Gastrocnemius medialis (tissue), 4 donors: ENCODE measurements at regions not wholly inside any gene's neighbourhood (a gene's known extent, or its start where the extent isn't known, plus 50 kb on each side); places are given as distances from the start of the nearest gene placed in this dataset.

Experiments
- ATAC-seq, 2 donors: fragments of 150-250 bp; one replicate each; pipeline ENCODE4 v1.9.1; 2016
- DNase-seq, 2 donors: peaks; one replicate each; pipeline ENCODE4 v3.0.0-alpha.2; 2019
- H3K27ac ChIP-seq, 4 donors: fragments of 200-600 bp; sonication (generic); 1 replicate in 1 of 4; 2 replicates in 3 of 4; pipeline ENCODE4 v1.5.1; 2016 to 2018; ENCODE audit warnings: mild to moderate bottlenecking in 2 of 4, moderate library complexity in 1 of 4
- H3K27me3 ChIP-seq, 3 donors: fragments of 200-600 bp; sonication (generic) in 2 of 3; 1 replicate in 1 of 3; 2 replicates in 2 of 3; pipeline versions ENCODE4 v1.5.1 to v1.6.0; 2016 to 2019; ENCODE audit warnings: mild to moderate bottlenecking in 1 of 3, moderate library complexity in 1 of 3
- H3K36me3 ChIP-seq, 2 donors: fragments of 200-600 bp; sonication (generic) in 1 of 2; one replicate each; pipeline ENCODE4 v1.5.1; 2017 to 2018
- H3K4me1 ChIP-seq, 2 donors: fragments of 200-600 bp; sonication (generic) in 1 of 2; one replicate each; pipeline ENCODE4 v1.5.1; 2016 to 2017; ENCODE audit warnings: mild to moderate bottlenecking in 2 of 2
- H3K4me3 ChIP-seq, 4 donors: fragments of 200-600 bp; sonication (generic) in 3 of 4; 1 replicate in 1 of 4; 2 replicates in 3 of 4; pipeline ENCODE4 v1.5.1; 2016 to 2019; ENCODE audit warnings: mild to moderate bottlenecking in 2 of 4
- H3K9me3 ChIP-seq, 3 donors: fragments of 200-600 bp; sonication (generic) in 2 of 3; 1 replicate in 1 of 3; 2 replicates in 2 of 3; pipeline ENCODE4 v1.5.1; 2016 to 2019
- CTCF ChIP-seq, 5 experiments: fragments of 450-650 bp in 3 of 5; fragments of 200-600 bp in 2 of 5; sonication (generic) in 2 of 5; IDR thresholded peaks in 4 of 5; conservative IDR thresholded peaks in 1 of 5; 1 replicate in 4 of 5; 2 replicates in 1 of 5; pipeline ENCODE4 v1.5.1; 2016 to 2019; ENCODE audit warnings: antibody characterized with exemption in 5 of 5, mild to moderate bottlenecking in 3 of 5, moderate library complexity in 3 of 5
- POLR2A ChIP-seq, 2 donors: fragments of 450-650 bp; IDR thresholded peaks; one replicate each; pipeline ENCODE4 v1.6.1; 2017; ENCODE audit warnings: antibody characterized with exemption in 2 of 2, mild to moderate bottlenecking in 2 of 2, moderate library complexity in 2 of 2
- in situ Hi-C, 4 donors: fragments of 200-750 bp; cut with MboI; loops; one replicate each; pipeline versions ENCODE4 v1.15.0 to v1.8.0; 2017; ENCODE audit warnings: low sequenced_read_pairs in 4 of 4
- intact Hi-C: fragments of 100-400 bp; cut with DNase I; formaldehyde crosslinking; loops from one replicate; pipeline ENCODE4 v1.15.1; 2023; ENCODE audit warnings: low total_unique reads

- TF ChIP-seq CTCF (IDR thresholded peaks at IDR 0.05 in 4 of 5, conservative IDR thresholded peaks at IDR 0.05 in 1 of 5) (no peak), POLR2A (IDR thresholded peaks at IDR 0.05) (no peak)
- in situ Hi-C loops: no loop called here
- ATAC-seq: no peak
Measured at GRCh38 chr4:104941661-104942062, 205.0 kb upstream of the TET2 start.

GRCh38 chr4:104942990-104943743 is 203.5 kb upstream of the TET2 start:
- Histone ChIP-seq H3K4me1 (no peaks in the 10 kb centered on the region), H3K36me3 (no peaks in the 10 kb centered on the region), H3K27ac (no peak overlapping the region), H3K9me3 (no peaks in the 10 kb centered on the region), H3K4me3 (no peak overlapping the region), H3K27me3 (no peaks in the 10 kb centered on the region)
- DNase-seq: no peak
- in situ Hi-C loops (no loop called here), intact Hi-C loops (no loop called here)
- no peak for ATAC-seq
- TF ChIP-seq POLR2A (IDR thresholded peaks at IDR 0.05): no peak
- no peak for TF ChIP-seq CTCF (IDR thresholded peaks at IDR 0.05 in 4 of 5, conservative IDR thresholded peaks at IDR 0.05 in 1 of 5)

More at GRCh38 chr4:104941661-104942062, 205.0 kb upstream of the TET2 start:
- intact Hi-C loops: no loop called here
- no peaks in the 10 kb centered on the region for H3K4me1 ChIP-seq
- H3K36me3 ChIP-seq: no peaks in the 10 kb centered on the region
- H3K27me3 ChIP-seq: no peaks in the 10 kb centered on the region
- no peak overlapping the region for H3K4me3 ChIP-seq
- no peak overlapping the region for H3K27ac ChIP-seq
- DNase-seq: no peak
- no peaks in the 10 kb centered on the region for H3K9me3 ChIP-seq

DNA sequence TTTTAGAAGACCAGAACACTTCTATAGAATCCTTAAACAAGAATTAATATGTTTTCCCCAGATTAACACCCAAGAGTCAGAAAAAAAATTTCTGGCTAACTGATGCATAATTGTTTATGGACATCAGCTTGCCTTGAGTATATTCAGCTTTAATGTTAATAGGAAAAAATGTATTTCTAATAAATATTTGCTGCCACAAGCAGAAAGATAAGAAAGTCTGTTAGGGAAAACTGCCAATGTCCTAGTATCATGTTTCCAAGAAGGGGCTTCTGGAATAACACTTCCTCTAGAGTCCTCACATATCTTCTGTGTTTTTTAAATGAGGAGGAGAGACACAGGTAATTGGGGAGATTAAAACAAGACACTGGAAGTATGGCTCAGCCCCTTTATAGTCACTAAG is 202.1 kb upstream of the TET2 start:
- no peaks in the 10 kb centered on the region for H3K9me3 ChIP-seq
- DNase-seq: no peak
- TF ChIP-seq CTCF (IDR thresholded peaks at IDR 0.05 in 4 of 5, conservative IDR thresholded peaks at IDR 0.05 in 1 of 5): no peak
- no peak for TF ChIP-seq POLR2A (IDR thresholded peaks at IDR 0.05)
- no peaks in the 10 kb centered on the region for H3K27me3 ChIP-seq
- no peaks in the 10 kb centered on the region for H3K4me1 ChIP-seq
- H3K27ac ChIP-seq: no peak overlapping the region
- intact Hi-C loops (no loop called here), in situ Hi-C loops (no loop called here)
- H3K36me3 ChIP-seq: no peaks in the 10 kb centered on the region
- no peak for ATAC-seq
- no peak overlapping the region for H3K4me3 ChIP-seq

DNA sequence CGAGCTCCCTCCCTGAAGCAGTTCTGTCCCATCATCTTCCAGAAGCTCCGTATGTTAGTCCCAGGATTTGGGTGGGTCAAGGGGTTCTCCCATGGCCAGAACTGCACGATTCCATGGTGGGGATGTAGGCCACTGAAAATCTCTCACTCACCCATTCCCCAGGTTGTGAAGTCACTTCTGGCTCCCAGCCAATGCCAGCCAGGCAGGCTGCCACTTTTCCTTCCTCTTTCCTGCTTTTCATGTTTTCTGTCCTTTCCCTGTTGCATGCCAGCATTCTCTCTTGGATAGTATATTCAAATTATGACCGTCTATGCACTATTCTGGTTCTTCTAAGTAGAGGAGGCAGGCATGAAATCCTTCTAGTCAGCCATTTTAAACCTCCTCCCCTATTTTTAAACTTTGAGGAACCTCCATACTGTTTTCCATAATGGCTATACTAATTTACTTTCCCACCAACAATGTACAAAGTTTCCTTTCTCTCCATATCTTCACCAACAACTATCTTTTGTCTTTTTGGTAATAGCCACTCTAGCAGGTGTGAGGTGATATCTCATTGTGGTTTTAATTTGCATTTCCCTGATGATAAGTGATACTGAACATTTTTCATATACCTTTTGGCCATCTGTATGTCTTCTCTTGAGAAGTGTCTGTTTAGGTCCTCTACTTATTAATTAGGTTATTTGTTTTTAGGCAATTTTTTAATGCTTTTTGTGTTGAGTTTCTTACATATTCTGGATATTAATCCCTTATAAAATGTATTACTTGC is 182.1 kb upstream of the TET2 start:
- Histone ChIP-seq H3K4me1 (no peaks in the 10 kb centered on the region), H3K4me3 (no peak overlapping the region), H3K27me3 (no peaks in the 10 kb centered on the region), H3K27ac (no peak overlapping the region), H3K36me3 (no peaks in the 10 kb centered on the region), H3K9me3 (no peaks in the 10 kb centered on the region)
- ATAC-seq: no peak
- intact Hi-C loops (no loop called here), in situ Hi-C loops (no loop called here)
- no peak for TF ChIP-seq POLR2A (IDR thresholded peaks at IDR 0.05)
- TF ChIP-seq CTCF (IDR thresholded peaks at IDR 0.05 in 4 of 5, conservative IDR thresholded peaks at IDR 0.05 in 1 of 5): no peak
- DNase-seq: no peak
